H1 (cell line): ENCODE measurements at regions not wholly inside any gene's neighbourhood (a gene's known extent, or its start where the extent isn't known, plus 50 kb on each side); places are given as distances from the start of the nearest gene placed in this dataset.

ENCODE experiments used
- CTCF ChIA-PET: fragments of 300-600 bp; sonication (Branson Sonifier 250); formaldehyde crosslinking; loops from one replicate; lab custom pipeline; 2021; ENCODE audit not compliant: partially characterized antibody; lab: Charles Lee
- POLR2A ChIA-PET: fragments of 300-600 bp; sonication (Branson Sonifier 250); formaldehyde crosslinking; loops from one replicate; lab custom pipeline; 2021; ENCODE audit warnings: inconsistent platforms; ENCODE audit not compliant: partially characterized antibody; lab: Charles Lee
- DNase-seq, 2 experiments: peaks; one replicate each; pipeline versions ENCODE4 v3.0.0 to v3.0.0-alpha.2; 2010 to 2022; ENCODE audit warnings: low spot score in 2 of 2, low read depth in 1 of 2, mixed read lengths in 1 of 2
- FAIRE-seq: peaks from 2 replicates; lab custom pipeline; 2011; peaks lifted over from hg19 to GRCh38; lab: Jason Lieb, UNC
- H2AFZ ChIP-seq: 2 replicates; pipeline ENCODE4 v1.8.1; 2012; ENCODE audit warnings: low read length, inconsistent platforms
- H2AK5ac ChIP-seq: 2 replicates; pipeline ENCODE4 v1.6.1; 2013; ENCODE audit warnings: low read depth, low read length
- H2BK120ac ChIP-seq: replicated peaks from 2 replicates; pipeline ENCODE3; 2013; ENCODE audit warnings: low read depth, low read length, inconsistent platforms
- H2BK12ac ChIP-seq: 2 replicates; pipeline ENCODE4 v1.6.1; 2013; ENCODE audit warnings: low read depth, low read length
- H2BK15ac ChIP-seq: 2 replicates; pipeline ENCODE4 v1.6.1; 2013; ENCODE audit warnings: low read length
- H2BK20ac ChIP-seq: 2 replicates; pipeline ENCODE4 v1.6.1; 2013; ENCODE audit warnings: low read length
- H2BK5ac ChIP-seq: 2 replicates; pipeline ENCODE4 v1.6.1; 2013; ENCODE audit warnings: low read depth, low read length
- H3K14ac ChIP-seq: 2 replicates; pipeline ENCODE4 v1.6.1; 2013; ENCODE audit warnings: inconsistent platforms; ENCODE audit not compliant: insufficient read length
- H3K18ac ChIP-seq: 2 replicates; pipeline ENCODE4 v1.6.1; 2013; ENCODE audit warnings: low read length; ENCODE audit errors: extremely low read depth
- H3K23ac ChIP-seq: 2 replicates; pipeline ENCODE4 v1.6.1; 2013; ENCODE audit warnings: inconsistent platforms; ENCODE audit not compliant: insufficient read length
- H3K23me2 ChIP-seq: 2 replicates; pipeline ENCODE4 v1.6.1; 2013; ENCODE audit warnings: low read depth, low read length
- H3K27ac ChIP-seq: 2 replicates; pipeline ENCODE4 v1.6.1; 2011; ENCODE audit warnings: low read depth, low read length, inconsistent platforms
- H3K27me3 ChIP-seq, 4 experiments: replicated peaks in 1 of 4; 1 replicate in 1 of 4; 2 replicates in 3 of 4; pipeline versions ENCODE4 v1.6.1 to v1.8.1; 2011 to 2013; ENCODE audit warnings: low read length in 3 of 4, mild to moderate bottlenecking in 3 of 4, inconsistent platforms in 2 of 4, mixed read lengths in 2 of 4, moderate library complexity in 1 of 4; ENCODE audit not compliant: control insufficient read depth in 3 of 4, insufficient read depth in 3 of 4; ENCODE audit errors: extremely low read depth in 1 of 4
- H3K36me3 ChIP-seq, 4 experiments: 2 replicates each; pipeline versions ENCODE4 v1.6.1 to v1.8.1; 2011 to 2013; ENCODE audit warnings: mild to moderate bottlenecking in 4 of 4, low read length in 3 of 4, moderate library complexity in 2 of 4, control low read depth in 1 of 4, inconsistent platforms in 1 of 4; ENCODE audit not compliant: insufficient read depth in 4 of 4, control insufficient read depth in 2 of 4
- H3K4ac ChIP-seq: replicated peaks from 2 replicates; pipeline ENCODE3; 2013; ENCODE audit warnings: low read length, low read depth, mixed read lengths, inconsistent platforms; ENCODE audit not compliant: insufficient read length
- H3K4me1 ChIP-seq, 4 experiments: replicated peaks in 1 of 4; 1 replicate in 1 of 4; 2 replicates in 3 of 4; pipeline versions ENCODE4 v1.6.1 to v1.8.1; 2011 to 2013; ENCODE audit warnings: low read length in 3 of 4, inconsistent platforms in 2 of 4, mixed read lengths in 1 of 4; ENCODE audit not compliant: insufficient read depth in 4 of 4, control insufficient read depth in 3 of 4
- H3K4me2 ChIP-seq, 2 experiments: 2 replicates each; pipeline versions ENCODE4 v1.6.1 to v1.8.1; 2011 to 2013; ENCODE audit warnings: low read depth in 2 of 2, low read length in 2 of 2, control low read depth in 1 of 2, inconsistent platforms in 1 of 2, mild to moderate bottlenecking in 1 of 2; ENCODE audit not compliant: insufficient read depth in 1 of 2
- H3K4me3 ChIP-seq, 4 experiments: fragments of 200-600, 300-600 bp in 1 of 4; sonication (generic), shearing (Covaris generic), sonication (Bioruptor Twin) in 1 of 4; 2 replicates each; pipeline versions ENCODE4 v1.5.1 to v1.8.1; 2011 to 2016; ENCODE audit warnings: low read length in 4 of 4, low read depth in 3 of 4, control low read depth in 2 of 4, inconsistent platforms in 2 of 4, mild to moderate bottlenecking in 2 of 4, mixed read lengths in 1 of 4, moderate library complexity in 1 of 4; ENCODE audit not compliant: insufficient read depth in 2 of 4; ENCODE audit errors: extremely low read depth in 1 of 4
- H3K56ac ChIP-seq: replicated peaks from 2 replicates; pipeline ENCODE3; 2013; ENCODE audit warnings: low read depth, mild to moderate bottlenecking, mixed read lengths, low read length, inconsistent platforms; ENCODE audit not compliant: insufficient read length
- H3K79me1 ChIP-seq: 2 replicates; pipeline ENCODE4 v1.6.1; 2013; ENCODE audit warnings: low read depth, low read length, control low read depth
- H3K79me2 ChIP-seq, 2 experiments: 2 replicates each; pipeline versions ENCODE4 v1.6.1 to v1.8.1; 2012 to 2013; ENCODE audit warnings: low read length in 2 of 2, mild to moderate bottlenecking in 2 of 2, inconsistent platforms in 1 of 2; ENCODE audit not compliant: insufficient read depth in 2 of 2, control insufficient read depth in 1 of 2
- H3K9ac ChIP-seq, 4 experiments: replicated peaks in 1 of 4; 1 replicate in 1 of 4; 2 replicates in 3 of 4; pipeline versions ENCODE4 v1.6.1 to v1.8.1; 2011 to 2013; ENCODE audit warnings: low read depth in 3 of 4, low read length in 3 of 4, control low read depth in 2 of 4, mild to moderate bottlenecking in 2 of 4, moderate library complexity in 2 of 4, inconsistent platforms in 1 of 4; ENCODE audit errors: extremely low read depth in 1 of 4
- H3K9me3 ChIP-seq, 2 experiments: 2 replicates each; pipeline versions ENCODE4 v1.6.1 to v1.8.1; 2012 to 2013; ENCODE audit warnings: mild to moderate bottlenecking in 2 of 2, moderate library complexity in 2 of 2, control low read depth in 1 of 2, inconsistent platforms in 1 of 2, low read depth in 1 of 2, low read length in 1 of 2, mixed read lengths in 1 of 2; ENCODE audit not compliant: insufficient read depth in 2 of 2
- H4K20me1 ChIP-seq, 2 experiments: replicated peaks in 1 of 2; 2 replicates each; pipeline versions ENCODE3 to v1.8.1; 2011 to 2013; ENCODE audit warnings: inconsistent platforms in 2 of 2, low read length in 2 of 2, mild to moderate bottlenecking in 1 of 2; ENCODE audit not compliant: insufficient read depth in 2 of 2, control insufficient read depth in 1 of 2
- H4K5ac ChIP-seq: 2 replicates; pipeline ENCODE4 v1.6.1; 2013; ENCODE audit warnings: low read length, low read depth, mixed read lengths, inconsistent platforms; ENCODE audit not compliant: insufficient read length
- H4K8ac ChIP-seq: 2 replicates; pipeline ENCODE4 v1.8.0; 2013; ENCODE audit warnings: mild to moderate bottlenecking, moderate library complexity, low read length, inconsistent platforms; ENCODE audit not compliant: insufficient read depth; ENCODE audit errors: extremely low read depth
- H4K91ac ChIP-seq: replicated peaks from 2 replicates; pipeline ENCODE3; 2013; ENCODE audit warnings: low read length, mixed read lengths, inconsistent platforms; ENCODE audit not compliant: insufficient read length
- PHF8 ChIP-seq: fragments of 200-600 bp; sonication (generic); conservative IDR thresholded peaks from 2 replicates; pipeline ENCODE4 v1.7.1; 2012; ENCODE audit warnings: low read depth, mild to moderate bottlenecking, inconsistent platforms, low read length, moderate library complexity
- POLR2AphosphoS5 ChIP-seq: IDR thresholded peaks from 2 replicates; pipeline ENCODE4 v1.6.1; 2011; ENCODE audit warnings: low read depth, low read length
- RBBP5 ChIP-seq: IDR thresholded peaks from 2 replicates; pipeline ENCODE4 v1.7.1; 2012; ENCODE audit warnings: low read depth, mild to moderate bottlenecking, inconsistent platforms, low read length, moderate library complexity, borderline replicate concordance
- SP4 ChIP-seq: IDR thresholded peaks from 2 replicates; pipeline ENCODE4 v1.6.1; 2012; ENCODE audit warnings: low read length, inconsistent platforms
- WGBS, 2 experiments: shearing (Covaris generic) in 1 of 2; methylation state at CpG; one replicate each; pipeline versions ENCODE4 v1.1.6 to v1.1.7; 2013 to 2015; ENCODE audit warnings: low lambda C conversion rate in 2 of 2, mixed read lengths in 2 of 2, inconsistent platforms in 1 of 2, low coverage in 1 of 2, missing lambda C conversion rate in 1 of 2; ENCODE audit not compliant: insufficient replicate concordance in 2 of 2, insufficient coverage in 1 of 2, insufficient read length in 1 of 2; ENCODE audit errors: extremely low coverage in 1 of 2, missing lambda C conversion rate in 1 of 2; 5-methylcytosine and 5-hydroxymethylcytosine counted together

GRCh38 chr1:209053587-209053986, 529.9 kb upstream of the CAMK1G start:
- H3K14ac ChIP-seq: no peak overlapping the region
- H3K4me2 ChIP-seq: no peak overlapping the region
- H3K4me3 ChIP-seq: no peak overlapping the region
- no peak overlapping the region for H3K9ac ChIP-seq
- no peak overlapping the region for H2BK15ac ChIP-seq
- FAIRE-seq: no peak
- ChIA-PET CTCF (interaction anchor here (1.1 to 1.4 kb wide), 2 partner anchors 11 to 154 kb away, joined by 4 read pairs; no protein-coding TSS in a partner anchor), POLR2A (no interaction called here)
- H2BK120ac ChIP-seq: no peak overlapping the region
- H3K23ac ChIP-seq: no peak overlapping the region
- WGBS, 2 experiments: 86% methylated on average over 2 of the region's 2 CpGs; no CpG with 5 or more reads in 1 of the 2 experiments
- no peak overlapping the region for H4K91ac ChIP-seq
- no peak overlapping the region for H2AK5ac ChIP-seq
- no peak overlapping the region for H4K5ac ChIP-seq
- H3K79me1 ChIP-seq: no peaks in the 10 kb centered on the region
- H4K8ac ChIP-seq: no peak overlapping the region
- H3K27me3 ChIP-seq: peaks cover 0 to 12% (median 1%) of the 10 kb centered on the region in 4 experiments; a peak in 4 of 7 replicates
- no peaks in the 10 kb centered on the region; a peak in 1 of 7 replicates for H3K4me1 ChIP-seq
- H3K9me3 ChIP-seq: no peaks in the 10 kb centered on the region
- H2AFZ ChIP-seq: no peak overlapping the region
- DNase-seq: no peak
- no peaks in the 10 kb centered on the region for H3K23me2 ChIP-seq
- H3K27ac ChIP-seq: no peak overlapping the region
- no peaks in the 10 kb centered on the region for H4K20me1 ChIP-seq
- no peak overlapping the region for H3K18ac ChIP-seq
- no peak overlapping the region for H2BK12ac ChIP-seq
- H3K56ac ChIP-seq: no peak overlapping the region
- H3K4ac ChIP-seq: no peak overlapping the region
- H2BK20ac ChIP-seq: no peak overlapping the region
- H2BK5ac ChIP-seq: no peak overlapping the region
- H3K79me2 ChIP-seq: no peaks in the 10 kb centered on the region
- H3K36me3 ChIP-seq: no peaks in the 10 kb centered on the region
- TF ChIP-seq POLR2AphosphoS5 (no peak), PHF8 (no peak), RBBP5 (no peak), SP4 (no peak)
